GM21717 (cell line): ENCODE measurements at regions not wholly inside any gene's neighbourhood (a gene's known extent, or its start where the extent isn't known, plus 50 kb on each side); places are given as distances from the start of the nearest gene placed in this dataset.

Experiments
- ATAC-seq: cut with Tn5 transposase; IDR thresholded peaks from one replicate; pipeline ENCODE4 v1.9.1; 2021; ENCODE audit warnings: mild to moderate bottlenecking, moderate library complexity; ENCODE audit not compliant: unreplicated experiment

DNA sequence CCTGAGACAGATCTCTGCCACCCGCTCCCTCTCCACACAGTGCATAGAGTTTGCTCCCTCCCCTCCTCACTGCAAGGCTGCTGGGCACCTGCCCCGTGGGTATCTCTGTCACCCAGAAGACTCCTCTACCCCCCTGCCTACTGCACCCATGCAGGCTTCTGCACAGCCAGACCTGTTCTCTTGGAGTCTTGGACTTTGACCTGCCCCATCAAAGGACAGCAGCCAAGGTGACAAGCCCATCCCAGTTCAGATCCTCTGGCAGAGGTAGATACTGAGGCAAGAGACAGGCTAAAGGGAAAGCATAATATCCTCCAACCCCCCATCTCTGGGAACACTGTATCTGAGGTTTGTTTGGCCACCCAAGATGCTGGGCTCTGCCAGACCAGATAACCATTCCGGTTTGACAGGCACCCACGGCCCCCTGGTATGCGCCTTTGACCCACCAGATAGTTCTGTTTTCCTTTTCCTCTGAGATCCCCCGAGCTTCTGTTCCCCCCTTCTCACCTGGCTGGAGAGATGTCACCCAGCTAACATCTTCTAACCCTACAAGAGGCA is 239.6 kb downstream of the SOX9 start:
- ATAC-seq: no peak

DNA sequence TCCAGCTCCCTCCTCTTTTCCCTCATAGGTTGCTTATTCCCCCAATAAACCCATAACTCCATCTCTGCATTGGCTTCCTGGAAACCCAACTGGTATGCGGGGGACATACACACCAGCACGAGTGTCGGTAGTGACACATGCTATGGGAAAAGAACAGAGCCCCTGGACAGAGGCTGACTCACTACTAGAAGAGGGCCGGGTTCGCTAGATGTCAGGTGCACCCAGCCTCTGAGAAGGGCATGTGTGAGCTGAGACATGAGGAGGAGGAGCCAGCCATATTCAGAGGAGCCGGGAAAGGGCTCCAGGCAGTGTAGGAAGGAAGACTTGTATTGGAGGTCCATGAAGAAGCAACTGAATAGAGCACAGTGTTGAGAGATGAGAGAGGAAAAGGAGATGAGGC is 241.1 kb downstream of the SOX9 start:
- ATAC-seq: no peak

DNA sequence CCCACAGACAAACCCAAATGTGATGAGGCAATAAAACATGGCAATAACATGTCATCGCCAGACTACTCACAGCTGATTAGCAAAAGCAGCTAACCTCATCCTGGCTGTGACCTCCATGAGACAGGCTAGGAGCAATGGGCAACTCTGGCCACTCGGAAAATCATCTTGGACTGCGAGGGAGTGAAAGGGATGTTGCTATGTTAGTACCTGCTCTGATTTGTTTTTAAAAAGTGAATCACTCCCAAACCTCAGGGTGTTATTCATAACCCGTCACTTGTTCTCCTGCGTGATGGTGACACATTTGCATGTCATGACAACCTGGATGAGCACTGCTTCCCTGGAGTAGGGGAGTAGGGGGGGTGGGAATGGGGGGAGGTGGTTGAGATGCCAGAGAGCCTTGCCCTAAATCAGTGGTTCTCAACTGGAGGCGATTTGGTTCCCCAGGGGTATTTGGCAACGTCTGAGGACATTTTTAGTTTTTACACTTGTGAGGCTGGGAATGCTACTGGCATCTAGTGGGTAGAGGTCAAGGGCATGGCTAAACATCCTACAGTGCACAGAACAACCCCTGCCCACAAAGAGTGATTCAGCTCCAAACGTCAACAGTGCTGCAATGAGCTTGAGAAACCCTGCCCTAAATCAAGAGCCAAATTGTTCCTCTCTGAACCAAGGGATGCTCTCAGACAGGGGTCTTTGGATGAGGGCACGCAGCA is 241.7 kb downstream of the SOX9 start:
- no peak for ATAC-seq

DNA sequence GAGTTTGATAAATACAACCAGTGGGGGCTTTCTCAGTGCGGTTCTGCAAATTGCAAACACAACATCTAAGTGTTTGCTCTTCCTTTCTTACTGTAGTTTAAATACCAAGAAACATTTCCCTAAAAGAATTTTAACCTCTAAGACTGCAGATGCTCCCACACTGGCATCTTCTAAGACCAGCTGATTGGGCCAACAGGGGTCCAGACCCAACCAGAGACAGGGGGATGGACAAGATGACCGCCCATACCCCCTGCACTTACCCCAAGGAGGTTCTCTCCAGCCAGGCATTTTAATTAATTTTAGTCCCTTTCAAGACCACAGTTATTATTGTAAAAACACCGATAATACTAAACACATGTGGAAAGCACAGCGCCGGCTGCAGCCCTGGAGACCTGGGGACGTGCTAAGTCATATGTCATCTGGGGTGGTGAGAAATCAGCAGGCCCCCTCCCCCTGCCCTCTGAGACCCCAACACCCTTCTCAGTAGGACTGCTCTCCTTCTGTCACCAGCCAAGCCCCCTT is 242.3 kb downstream of the SOX9 start:
- no peak for ATAC-seq

DNA sequence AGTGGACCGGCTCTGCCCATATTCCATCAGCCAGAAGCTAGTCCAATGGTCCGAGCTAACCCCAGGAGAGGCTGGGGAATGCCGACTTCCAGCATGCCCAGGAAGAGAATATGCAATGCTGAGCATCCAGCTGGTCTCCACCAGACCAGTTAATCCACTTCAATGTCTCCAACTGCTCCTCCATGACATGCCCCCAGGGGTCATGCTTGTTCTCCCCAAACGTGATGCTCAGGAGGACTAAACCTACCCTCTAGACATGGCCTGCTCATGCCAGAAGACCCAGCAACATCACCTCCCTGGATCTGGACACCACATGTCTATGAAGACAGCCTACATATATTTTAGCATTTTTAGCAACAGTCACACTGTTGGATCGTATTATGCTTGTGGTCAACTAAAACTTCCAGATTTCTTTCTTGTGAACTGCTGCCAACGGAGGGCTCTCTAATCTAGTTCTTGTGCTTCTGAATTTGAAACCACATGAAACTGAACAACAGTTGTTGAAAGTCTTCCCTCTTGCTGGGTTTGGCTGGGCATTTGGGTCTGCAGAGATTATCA is 245.1 kb downstream of the SOX9 start:
- no peak for ATAC-seq

DNA sequence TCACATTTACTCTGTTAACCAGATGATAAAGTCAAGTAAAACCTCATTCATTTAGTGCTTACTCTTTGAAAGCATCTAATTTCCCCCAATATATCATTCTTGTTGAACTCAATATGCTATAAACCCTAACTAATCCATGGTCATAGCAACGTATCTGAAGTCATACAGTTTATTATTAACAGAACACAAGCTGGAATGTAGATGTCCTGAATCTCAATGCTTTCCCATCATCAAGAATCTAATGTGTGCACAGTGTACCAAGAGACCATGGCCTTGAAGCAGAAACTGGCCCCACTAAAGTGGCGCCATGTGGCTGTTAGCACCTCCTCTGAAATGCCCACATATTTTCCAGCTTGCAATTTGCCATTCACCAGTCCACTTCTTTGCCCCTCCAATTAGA is 245.8 kb downstream of the SOX9 start:
- ATAC-seq: no peak

DNA sequence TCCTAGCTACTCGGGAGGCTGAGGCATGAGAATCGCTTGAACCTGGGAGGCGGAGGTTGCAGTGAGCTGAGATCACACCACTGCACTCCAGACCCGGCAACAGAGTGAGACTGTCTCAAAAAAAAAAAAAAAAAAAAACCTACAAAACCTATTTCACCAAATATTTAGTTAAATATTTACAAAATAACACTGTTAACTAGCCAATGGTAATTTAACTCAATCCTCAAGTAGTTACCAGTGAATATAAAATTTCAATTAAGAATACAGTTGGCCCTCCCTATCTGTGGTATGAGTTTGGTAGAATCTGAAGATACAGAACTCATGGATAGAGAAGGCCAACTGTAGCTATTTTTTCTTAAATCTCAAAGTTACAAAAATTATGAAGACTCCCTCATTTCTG is 247.4 kb downstream of the SOX9 start:
- ATAC-seq: no peak

DNA sequence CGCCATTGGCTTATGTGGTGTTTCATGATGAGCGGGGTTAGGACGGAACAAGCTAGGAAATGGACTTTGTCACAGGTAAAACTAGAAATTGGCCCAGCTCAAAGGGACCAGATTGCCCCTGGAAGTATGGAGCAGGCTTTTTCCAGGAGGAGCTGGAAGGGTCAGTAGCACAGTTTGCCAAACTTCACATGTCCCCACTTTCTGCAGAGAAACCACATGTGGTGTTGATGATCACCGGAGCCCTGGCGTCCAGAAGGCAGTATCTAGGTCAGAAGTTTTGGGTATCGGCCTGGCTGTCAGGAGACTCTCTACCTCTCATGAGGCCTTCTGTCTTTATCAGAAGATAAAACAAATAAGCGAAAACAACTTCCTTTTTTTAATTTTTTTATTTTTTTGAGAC is 248.5 kb downstream of the SOX9 start:
- ATAC-seq: no peak

DNA sequence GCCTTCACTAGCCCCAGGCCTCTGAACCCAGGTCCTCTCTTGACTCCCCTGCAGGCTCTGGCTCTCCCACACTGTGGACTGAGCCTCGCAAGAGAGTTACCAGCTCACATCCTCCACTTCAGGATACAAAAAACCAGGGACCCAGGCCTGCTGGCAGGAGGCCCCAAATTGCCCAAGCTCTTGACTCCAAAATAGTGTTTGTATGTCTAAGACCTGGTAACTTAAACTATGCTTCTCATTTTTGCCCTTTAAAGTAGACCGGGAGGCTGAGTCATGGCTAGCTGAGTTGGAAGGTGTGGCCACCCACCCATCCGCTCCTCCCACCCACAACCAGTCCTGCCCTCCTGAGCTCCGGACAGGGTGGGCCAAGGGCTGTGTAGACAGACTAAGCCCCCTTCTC is 250.0 kb downstream of the SOX9 start:
- no peak for ATAC-seq

DNA sequence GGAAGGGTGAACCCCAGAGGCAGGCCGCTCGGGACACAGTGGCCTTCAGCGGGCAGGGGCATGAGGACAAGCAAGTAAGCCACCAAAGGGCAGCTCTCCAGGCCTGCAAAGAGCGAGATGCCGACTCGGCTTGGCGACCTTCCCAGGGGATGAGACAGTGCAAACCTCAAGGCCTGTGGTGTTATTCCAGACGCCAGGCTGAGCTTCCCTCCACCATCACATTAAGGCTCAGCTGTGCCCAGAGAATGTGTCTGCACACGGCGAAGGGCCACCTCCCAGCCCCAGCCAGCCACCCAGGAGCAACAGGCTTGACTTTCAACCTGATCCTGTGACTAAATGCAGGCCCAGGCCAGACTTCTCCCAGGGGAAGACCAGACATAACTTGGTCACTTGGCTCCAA is 251.4 kb downstream of the SOX9 start:
- no peak for ATAC-seq

DNA sequence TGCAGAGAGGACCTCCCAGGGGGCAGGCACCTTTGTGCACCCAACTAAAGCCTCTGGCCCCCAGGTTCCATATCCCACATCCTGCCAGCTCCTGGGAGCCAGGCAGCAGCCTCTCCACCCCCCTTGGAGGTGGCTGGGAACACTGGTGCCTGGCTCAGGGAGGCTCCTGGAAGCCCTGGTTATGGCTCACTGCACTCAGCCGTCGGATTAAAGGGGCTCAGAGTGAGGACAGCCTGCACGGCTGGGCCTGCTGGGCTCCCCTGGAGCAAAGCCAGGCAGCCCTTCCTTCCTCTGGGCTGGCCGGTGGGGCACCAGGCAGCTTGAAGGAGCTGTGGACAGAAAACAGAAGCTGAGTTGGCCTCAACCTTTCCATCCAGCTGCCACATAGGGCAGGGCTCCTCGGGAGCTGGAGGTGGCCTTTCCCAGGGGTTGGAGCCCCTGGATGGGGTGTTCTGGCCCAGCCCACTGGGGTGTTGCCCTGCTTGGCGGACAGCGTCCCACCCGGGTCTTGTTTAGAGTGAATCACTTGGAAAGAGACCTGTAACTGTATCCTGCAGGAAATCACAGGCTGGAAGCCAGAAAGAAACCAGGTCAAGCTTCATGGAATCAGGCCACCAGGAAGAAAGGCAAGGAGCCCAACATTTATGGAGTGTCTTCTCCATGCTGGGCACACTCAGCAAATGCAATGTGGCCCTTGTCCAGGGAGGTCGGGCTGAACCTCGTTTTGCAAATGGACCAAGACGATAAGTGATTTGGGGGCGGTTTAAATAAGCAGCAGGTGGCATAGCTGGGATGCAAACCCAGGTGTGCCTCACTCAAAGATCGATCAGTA is 253.3 kb downstream of the SOX9 start:
- ATAC-seq: no peak

DNA sequence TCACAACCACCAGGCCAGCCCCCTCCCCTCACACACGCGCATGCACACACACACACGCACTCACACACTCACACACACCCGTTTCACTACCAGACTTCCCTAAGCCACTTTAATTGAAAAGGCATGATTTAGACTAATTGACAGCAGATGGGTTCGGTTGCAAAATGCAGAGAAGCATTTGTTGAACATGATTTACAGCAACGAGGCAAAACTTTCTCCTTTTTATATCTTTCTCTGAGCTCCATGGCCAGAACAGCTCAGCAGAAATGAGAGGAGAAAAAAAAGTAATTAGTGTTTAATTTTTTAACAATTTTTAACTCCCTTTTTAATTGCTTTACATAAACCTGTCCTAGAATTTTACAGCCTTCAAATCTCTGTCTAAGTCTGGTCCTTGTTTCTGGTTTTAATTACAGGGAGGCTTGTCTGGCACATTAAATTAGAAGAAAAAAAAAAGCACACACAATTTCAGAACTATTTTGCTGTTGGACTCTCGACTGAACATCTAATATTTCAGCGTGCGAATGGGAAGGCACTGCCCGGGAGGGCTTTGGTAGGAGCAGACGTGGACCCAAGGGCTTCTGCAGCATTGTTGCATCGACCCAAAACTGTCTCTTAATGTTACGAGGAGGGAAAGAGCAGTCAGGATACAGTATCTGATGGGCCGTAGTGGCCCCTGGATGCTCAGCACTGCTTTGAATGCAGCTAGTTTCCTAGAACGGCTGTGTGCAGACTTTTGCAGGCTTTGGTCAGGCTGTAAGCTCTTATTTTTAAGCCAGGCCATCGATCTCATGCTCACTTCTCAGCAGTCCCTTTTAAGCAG is 255.9 kb downstream of the SOX9 start:
- ATAC-seq: no peak

DNA sequence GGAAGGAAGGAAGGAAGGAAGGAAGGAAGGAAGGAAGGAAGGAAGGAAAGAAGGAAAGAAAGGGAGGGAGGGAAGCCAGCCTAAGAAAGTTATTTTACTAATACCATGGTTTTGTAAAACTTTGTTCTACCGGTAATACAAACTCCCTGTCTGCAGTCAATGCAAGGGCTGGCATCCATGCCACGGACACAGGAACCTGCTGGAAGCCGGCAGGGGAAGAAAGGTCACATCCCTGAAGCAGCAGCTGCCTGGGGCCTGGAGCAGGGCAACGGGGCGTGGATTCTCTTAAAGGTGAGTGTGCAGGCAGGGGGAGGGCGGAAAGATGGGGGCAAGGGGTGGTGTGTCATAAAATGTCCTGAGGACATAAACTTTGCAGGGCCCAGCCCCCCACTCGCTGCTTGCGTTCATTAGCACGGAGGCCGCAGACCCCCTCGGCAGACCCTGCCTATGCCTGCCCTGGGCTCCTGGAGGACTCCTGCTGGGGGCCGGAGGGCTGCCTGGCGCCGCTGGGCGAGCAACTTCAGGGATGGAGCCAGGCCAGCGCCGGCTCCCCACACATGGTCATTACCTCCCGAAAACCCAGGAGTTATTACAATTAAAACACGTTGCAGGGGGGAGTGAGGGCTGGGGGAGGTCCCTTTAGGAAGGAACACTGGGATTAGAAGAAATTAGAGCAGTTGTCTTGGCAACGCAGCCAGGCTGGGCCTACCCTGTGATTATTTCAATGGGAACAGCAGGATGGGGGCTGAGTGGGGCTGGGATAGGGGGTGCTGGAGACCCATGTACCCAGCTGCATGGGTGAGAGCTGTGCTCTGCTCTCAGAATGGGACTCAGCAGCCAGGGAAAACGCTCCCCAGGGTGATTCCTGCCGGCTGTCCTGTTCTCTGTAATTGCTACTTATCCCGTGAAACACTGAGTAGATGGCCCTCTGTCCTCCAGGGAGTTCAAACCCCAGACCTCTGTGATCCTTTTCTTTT is 257.9 kb downstream of the SOX9 start:
- ATAC-seq: no peak

DNA sequence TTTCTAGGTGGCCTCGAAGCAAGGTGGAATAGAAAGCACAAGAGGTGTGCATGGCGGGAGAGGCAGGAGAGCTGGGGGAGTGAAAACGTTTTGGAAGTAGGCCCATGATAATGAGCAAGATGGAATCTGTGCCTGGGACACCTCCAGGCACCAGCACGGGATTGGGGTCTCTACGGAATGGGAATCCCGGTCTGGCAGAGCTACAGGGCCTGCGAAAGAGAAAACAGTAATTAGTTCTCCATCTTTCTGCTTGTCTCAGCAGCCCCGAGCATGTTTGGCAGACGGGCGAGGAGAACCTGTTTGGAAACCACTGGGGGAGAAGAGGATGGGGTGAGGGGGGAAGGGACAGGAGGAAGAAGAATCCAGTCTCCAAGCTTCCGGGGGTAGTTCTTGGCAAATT is 258.7 kb downstream of the SOX9 start:
- ATAC-seq: no peak

DNA sequence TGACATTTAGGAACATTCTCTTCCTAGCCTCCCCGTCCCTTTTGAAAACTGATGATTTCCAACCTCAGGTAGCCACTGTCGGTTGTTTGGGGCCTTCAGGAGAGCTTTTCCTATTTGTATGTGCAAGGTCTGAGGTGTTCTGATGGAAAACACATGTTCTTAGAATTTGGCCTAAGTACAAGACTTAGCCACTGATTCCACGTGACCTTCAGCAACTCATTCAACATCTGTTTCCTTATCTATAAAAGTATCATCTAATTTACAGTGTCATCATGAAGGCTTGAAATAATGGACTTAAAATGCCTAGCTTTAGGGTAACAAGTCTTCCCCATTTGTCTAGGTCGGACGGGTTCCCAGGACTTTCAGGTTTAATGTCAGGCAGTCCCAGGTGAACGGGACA is 259.3 kb downstream of the SOX9 start:
- no peak for ATAC-seq

DNA sequence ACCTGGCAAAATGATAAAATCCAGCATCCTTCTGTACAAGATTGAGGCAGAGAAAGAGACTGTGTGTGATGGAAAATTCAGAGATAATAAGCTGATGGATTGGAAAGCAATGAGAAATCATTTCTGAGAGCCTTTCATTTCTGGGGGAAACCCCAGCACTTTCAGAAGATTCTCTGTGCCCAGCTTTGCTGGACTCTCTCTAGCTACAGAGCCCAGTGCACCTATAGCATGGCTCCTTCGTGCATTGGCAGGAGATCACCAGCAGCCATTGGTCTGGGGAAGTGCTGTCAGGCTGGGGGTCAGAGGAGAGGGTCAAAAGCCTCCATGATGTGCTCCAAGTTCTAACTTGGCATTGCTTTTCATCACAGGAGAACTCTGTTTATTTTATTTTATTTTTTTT is 259.9 kb downstream of the SOX9 start:
- no peak for ATAC-seq

DNA sequence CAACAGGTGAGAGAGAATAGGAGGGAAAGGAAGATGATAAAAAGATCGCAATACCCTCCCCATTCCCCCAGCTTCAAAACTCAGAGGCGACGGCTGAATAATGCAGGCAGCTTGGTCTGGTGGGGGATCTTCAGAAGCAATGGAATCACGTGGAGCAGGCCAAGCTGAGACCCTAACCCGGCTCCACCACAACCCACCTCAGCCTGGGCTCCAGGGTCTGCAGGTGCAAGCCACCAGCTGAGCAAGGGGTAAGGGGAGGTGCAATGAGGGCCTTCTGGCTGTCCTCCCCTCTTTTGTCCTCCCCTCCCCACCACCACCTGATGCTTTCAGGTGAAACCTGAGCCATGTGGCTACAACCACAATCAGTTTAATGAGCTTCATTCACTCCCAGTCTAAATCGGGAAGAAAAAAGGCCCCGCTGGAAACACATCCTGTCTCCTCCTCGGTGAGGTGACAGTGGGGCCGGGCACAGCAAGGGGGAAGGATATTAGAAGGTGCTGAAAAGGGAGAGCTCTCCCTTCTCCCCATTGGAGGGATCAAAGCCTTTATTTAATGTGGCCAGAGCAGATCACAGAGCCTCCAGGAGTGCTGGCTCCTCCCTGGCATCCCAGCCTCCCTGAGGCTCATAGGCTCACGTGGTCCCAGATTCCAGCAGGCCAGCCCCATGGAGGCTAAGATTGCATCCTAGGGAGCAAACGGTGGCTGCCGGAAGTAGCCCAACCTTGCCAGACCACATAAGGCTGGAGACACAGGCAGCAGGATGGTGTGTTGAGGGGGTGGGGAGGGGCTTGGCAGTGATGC is 261.0 kb downstream of the SOX9 start:
- ATAC-seq: no peak

DNA sequence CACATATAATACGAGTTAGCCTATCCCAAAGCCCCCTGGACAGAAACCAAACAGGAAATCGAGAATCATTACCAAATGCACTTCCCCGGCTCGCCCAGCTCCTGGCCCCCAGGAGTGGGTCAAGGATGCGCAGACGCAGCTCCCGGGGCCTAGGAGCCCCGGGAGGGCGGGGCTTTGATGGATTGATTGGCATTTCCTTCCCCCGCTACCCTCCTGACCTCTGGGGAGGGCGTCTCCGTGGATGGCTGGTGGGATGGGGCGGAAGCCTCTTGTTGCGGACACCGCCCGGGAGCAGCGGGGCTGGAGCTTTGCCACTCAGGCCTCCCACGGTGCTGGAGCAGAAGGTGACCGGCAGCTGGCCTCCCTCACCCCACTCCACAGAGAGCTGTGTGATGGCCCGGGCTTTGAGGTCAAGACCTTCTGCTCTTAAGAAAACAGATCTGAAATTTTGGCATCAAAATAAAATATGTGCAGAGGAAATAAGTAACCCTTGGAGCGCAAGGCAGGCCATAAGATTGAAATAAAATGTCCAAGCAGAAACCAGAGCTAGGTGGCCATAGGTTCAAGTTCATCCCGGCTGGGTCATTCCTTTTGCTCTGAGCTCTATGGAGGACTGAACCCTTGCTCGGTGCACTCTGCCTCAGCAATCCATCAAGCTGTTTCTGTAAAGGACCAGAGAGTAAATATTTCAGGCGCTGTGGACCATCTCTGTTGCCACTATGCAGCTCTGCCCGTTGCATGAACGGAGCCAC is 262.3 kb downstream of the SOX9 start:
- no peak for ATAC-seq
